Ascending aorta (tissue), 2 donors: ENCODE measurements at regions not wholly inside any gene's neighbourhood (a gene's known extent, or its start where the extent isn't known, plus 50 kb on each side); places are given as distances from the start of the nearest gene placed in this dataset.

Experiments
- DNase-seq, 2 donors: peaks; one replicate each; pipeline ENCODE4 v3.0.0-alpha.2; 2019; ENCODE audit warnings: low spot score in 2 of 2
- H3K27ac ChIP-seq, 2 donors: fragments of 200-600 bp; sonication (generic); one replicate each; pipeline ENCODE4 v1.5.1; 2016 to 2017; ENCODE audit warnings: mild to moderate bottlenecking in 1 of 2
- H3K27me3 ChIP-seq: fragments of 200-600 bp; sonication (generic); one replicate; pipeline ENCODE4 v1.5.1; 2017
- H3K36me3 ChIP-seq, 2 donors: fragments of 200-600 bp; sonication (generic); one replicate each; pipeline ENCODE4 v1.5.1; 2016
- H3K4me1 ChIP-seq, 2 donors: fragments of 200-600 bp; sonication (generic); one replicate each; pipeline ENCODE4 v1.5.1; 2016 to 2017; ENCODE audit warnings: mild to moderate bottlenecking in 1 of 2
- H3K4me3 ChIP-seq, 2 donors: fragments of 200-600 bp; sonication (generic); one replicate each; pipeline ENCODE4 v1.5.1; 2016 to 2017; ENCODE audit warnings: mild to moderate bottlenecking in 1 of 2
- H3K9me3 ChIP-seq, 2 donors: fragments of 200-600 bp; sonication (generic); one replicate each; pipeline ENCODE4 v1.5.1; 2016
- CTCF ChIP-seq, 3 experiments: fragments of 200-600 bp in 2 of 3; fragments of 450-650 bp in 1 of 3; sonication (generic) in 2 of 3; IDR thresholded peaks; one replicate each; pipeline ENCODE4 v1.5.1; 2016 to 2019; ENCODE audit warnings: antibody characterized with exemption in 3 of 3, mild to moderate bottlenecking in 1 of 3, moderate library complexity in 1 of 3
- intact Hi-C: fragments of 100-400 bp; cut with DNase I; formaldehyde crosslinking; loops from one replicate; pipeline ENCODE4 v1.15.1; 2023

GRCh38 chr6:95127261-95127660 is 450.1 kb upstream of the MANEA start:
- Histone ChIP-seq H3K4me3 (no peak overlapping the region), H3K4me1 (no peaks in the 10 kb centered on the region), H3K27ac (no peak overlapping the region), H3K27me3 (no peaks in the 10 kb centered on the region), H3K9me3 (no peaks in the 10 kb centered on the region), H3K36me3 (no peaks in the 10 kb centered on the region)
- TF ChIP-seq CTCF (IDR thresholded peaks at IDR 0.05), result no peak
- intact Hi-C loops, result no loop called here
- DNase-seq, result no peak

- no peaks in the 10 kb centered on the region for H3K36me3 ChIP-seq
- H3K27me3 ChIP-seq, result no peaks in the 10 kb centered on the region
- no peak for DNase-seq
- no peaks in the 10 kb centered on the region for H3K4me1 ChIP-seq
- H3K4me3 ChIP-seq, result no peak overlapping the region
- no peak for TF ChIP-seq CTCF (IDR thresholded peaks at IDR 0.05)
- intact Hi-C loops, result no loop called here
- H3K9me3 ChIP-seq, result no peaks in the 10 kb centered on the region
- H3K27ac ChIP-seq, result no peak overlapping the region
Observed at GRCh38 chr6:95128439-95128838, 448.9 kb upstream of the MANEA start.

- Histone ChIP-seq H3K9me3 (no peaks in the 10 kb centered on the region), H3K36me3 (no peaks in the 10 kb centered on the region), H3K27me3 (no peaks in the 10 kb centered on the region), H3K27ac (no peak overlapping the region), H3K4me3 (no peak overlapping the region), H3K4me1 (no peaks in the 10 kb centered on the region)
- intact Hi-C loops, result no loop called here
- DNase-seq, result no peak
- TF ChIP-seq CTCF (IDR thresholded peaks at IDR 0.05), result no peak
Observed at GRCh38 chr6:95128947-95129346, 448.4 kb upstream of the MANEA start.

- Histone ChIP-seq H3K36me3 (no peaks in the 10 kb centered on the region), H3K4me3 (no peak overlapping the region), H3K9me3 (no peaks in the 10 kb centered on the region), H3K4me1 (no peaks in the 10 kb centered on the region), H3K27ac (no peak overlapping the region), H3K27me3 (no peaks in the 10 kb centered on the region)
- intact Hi-C loops, result no loop called here
- no peak for DNase-seq
- no peak for TF ChIP-seq CTCF (IDR thresholded peaks at IDR 0.05)
Observed at GRCh38 chr6:95133578-95133977, 443.8 kb upstream of the MANEA start.

GRCh38 chr6:95135182-95135581 is 442.2 kb upstream of the MANEA start:
- no peak for DNase-seq
- no peaks in the 10 kb centered on the region for H3K36me3 ChIP-seq
- no peaks in the 10 kb centered on the region for H3K27me3 ChIP-seq
- no peak overlapping the region for H3K4me3 ChIP-seq
- no peak overlapping the region for H3K27ac ChIP-seq
- no peaks in the 10 kb centered on the region for H3K9me3 ChIP-seq
- no peak for TF ChIP-seq CTCF (IDR thresholded peaks at IDR 0.05)
- intact Hi-C loops, result no loop called here
- H3K4me1 ChIP-seq, result no peaks in the 10 kb centered on the region

GRCh38 chr6:95142101-95142500 is 435.2 kb upstream of the MANEA start:
- Histone ChIP-seq H3K4me1 (no peaks in the 10 kb centered on the region), H3K4me3 (no peak overlapping the region), H3K27ac (no peak overlapping the region), H3K9me3 (no peaks in the 10 kb centered on the region), H3K36me3 (no peaks in the 10 kb centered on the region), H3K27me3 (no peaks in the 10 kb centered on the region)
- intact Hi-C loops, result no loop called here
- TF ChIP-seq CTCF (IDR thresholded peaks at IDR 0.05), result no peak
- DNase-seq, result no peak
